ENCODE measurements at regions not wholly inside any gene's neighbourhood (a gene's known extent, or its start where the extent isn't known, plus 50 kb on each side); places are given as distances from the start of the nearest gene placed in this dataset.

DNA sequence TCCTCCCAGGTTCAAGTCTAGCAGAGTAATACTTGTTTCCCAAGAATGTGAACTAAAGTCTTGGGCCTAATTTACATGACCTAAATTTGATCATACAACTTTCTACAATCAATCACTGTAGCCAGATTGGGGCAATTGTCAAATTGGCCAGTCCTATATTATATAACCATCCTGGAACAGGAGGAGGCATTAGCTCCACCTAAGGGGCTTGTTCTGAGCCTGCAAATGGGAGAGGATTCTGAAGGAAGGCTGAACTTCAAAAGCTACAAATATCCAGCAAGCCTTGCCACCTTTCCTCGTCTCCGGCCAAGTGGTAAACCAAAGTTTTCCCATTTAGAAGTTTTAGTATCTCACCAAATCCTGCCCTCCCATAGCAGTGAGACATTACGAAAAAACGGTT, 1289.6 kb upstream of the TENM3 start:
- WGBS: 93% methylated on average over 4 of the region's 4 CpGs
- no peak for DNase-seq (ENCODE audit: extremely low spot score)
- Histone ChIP-seq H3K36me3 (no peaks in the 10 kb centered on the region), H3K27ac (replicated peaks in 1 of 4) (no peak overlapping the region), H3K27me3 (no peaks in the 10 kb centered on the region), H3K4me3 (no peak overlapping the region), H3K4me1 (no peaks in the 10 kb centered on the region), H3K9me3 (no peaks in the 10 kb centered on the region)
- TF ChIP-seq CTCF (IDR thresholded peaks at IDR 0.05) (no peak), POLR2AphosphoS5 (IDR thresholded peaks at IDR 0.05) (no peak), EP300 (IDR thresholded peaks at IDR 0.05) (no peak), POLR2A (IDR thresholded peaks at IDR 0.05; ENCODE audit: low read depth) (no peak)
- intact Hi-C loops (cut with DNase I): no loop called here

DNA sequence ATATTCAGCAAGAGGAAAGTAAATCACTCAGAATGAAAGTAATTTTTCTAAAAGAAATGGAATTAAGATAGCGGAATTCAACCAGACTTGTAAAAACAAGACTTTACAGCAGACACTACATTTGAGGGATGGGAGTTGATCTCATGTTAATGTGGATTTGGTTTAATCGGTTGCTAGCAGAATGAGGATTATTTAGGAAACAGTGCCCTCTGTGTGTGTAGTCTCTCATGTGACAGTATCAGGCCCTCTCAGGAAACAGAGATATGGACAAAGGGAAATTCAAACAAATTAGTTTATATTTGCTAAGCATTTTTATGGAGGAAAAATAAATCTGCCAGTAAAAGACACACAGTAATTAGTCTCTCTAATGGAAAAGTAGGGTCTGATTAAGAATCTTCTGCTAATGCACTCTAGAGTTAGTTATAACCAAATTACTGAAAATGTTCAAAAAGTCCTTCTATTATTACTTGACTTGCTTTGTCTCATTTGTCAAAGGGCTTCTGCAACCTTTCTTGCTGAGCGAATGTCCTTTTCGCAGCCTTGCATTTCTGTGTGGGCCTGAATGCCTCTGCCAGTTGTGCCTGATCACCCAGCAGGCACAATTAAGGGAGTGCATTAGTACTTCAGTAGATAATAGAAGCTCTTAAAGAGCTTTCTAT, 1282.3 kb upstream of the TENM3 start:
- Histone ChIP-seq H3K4me1 (no peaks in the 10 kb centered on the region), H3K4me3 (no peak overlapping the region), H3K27ac (replicated peaks in 1 of 4) (no peak overlapping the region), H3K36me3 (no peaks in the 10 kb centered on the region), H3K27me3 (no peaks in the 10 kb centered on the region), H3K9me3 (no peaks in the 10 kb centered on the region)
- intact Hi-C loops (cut with DNase I): no loop called here
- DNase-seq (ENCODE audit: extremely low spot score): no peak
- 78% methylated on average over 4 of the region's 4 CpGs for WGBS
- no peak for TF ChIP-seq POLR2AphosphoS5 (IDR thresholded peaks at IDR 0.05)

- no peaks in the 10 kb centered on the region for H3K9me3 ChIP-seq
- H3K4me1 ChIP-seq: no peaks in the 10 kb centered on the region
- no peak for TF ChIP-seq CTCF (IDR thresholded peaks at IDR 0.05)
- no peak for TF ChIP-seq EP300 (IDR thresholded peaks at IDR 0.05)
- no peak for TF ChIP-seq POLR2A (IDR thresholded peaks at IDR 0.05; ENCODE audit: low read depth)
- TF ChIP-seq POLR2AphosphoS5 (IDR thresholded peaks at IDR 0.05): no peak
- intact Hi-C loops (cut with DNase I): no loop called here
- H3K4me3 ChIP-seq: no peak overlapping the region
- no peak for DNase-seq (ENCODE audit: extremely low spot score)
- no peak overlapping the region for H3K27ac ChIP-seq (replicated peaks in 1 of 4)
- H3K36me3 ChIP-seq: no peaks in the 10 kb centered on the region
- 81% methylated on average over 3 of the region's 3 CpGs for WGBS
- no peaks in the 10 kb centered on the region for H3K27me3 ChIP-seq
These were observed 1280.9 kb upstream of the TENM3 start for GRCh38 chr4:180962268-180962667.

- Histone ChIP-seq H3K27ac (replicated peaks in 1 of 4) (no peak overlapping the region), H3K4me1 (no peaks in the 10 kb centered on the region), H3K36me3 (no peaks in the 10 kb centered on the region), H3K9me3 (no peaks in the 10 kb centered on the region), H3K27me3 (no peaks in the 10 kb centered on the region), H3K4me3 (no peak overlapping the region)
- DNase-seq (ENCODE audit: extremely low spot score): no peak
- intact Hi-C loops (cut with DNase I): no loop called here
- TF ChIP-seq POLR2AphosphoS5 (IDR thresholded peaks at IDR 0.05) (no peak), CTCF (IDR thresholded peaks at IDR 0.05) (no peak), EP300 (IDR thresholded peaks at IDR 0.05) (no peak), POLR2A (IDR thresholded peaks at IDR 0.05; ENCODE audit: low read depth) (no peak)
- WGBS: 86% methylated on average over 2 of the region's 2 CpGs
These were observed 1276.9 kb upstream of the TENM3 start for GRCh38 chr4:180966312-180966711.

DNA sequence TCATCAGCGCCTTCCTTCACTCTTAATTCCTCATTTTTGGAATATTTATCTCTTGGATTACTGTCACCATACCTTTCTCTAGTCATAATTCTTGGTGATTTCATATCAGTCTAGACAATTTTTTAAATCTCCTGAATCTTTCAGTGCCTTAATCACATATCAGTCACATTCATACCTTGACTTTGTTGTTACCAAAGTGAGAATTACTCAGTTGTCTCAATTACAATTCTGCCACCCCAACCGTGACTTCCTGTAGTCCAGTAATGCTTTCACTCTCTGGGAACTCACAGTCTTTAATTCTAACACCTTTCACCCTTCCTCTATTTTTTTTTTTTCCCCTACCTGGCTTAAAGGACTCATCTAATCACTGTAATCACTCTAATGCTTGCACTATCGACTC, 1275.3 kb upstream of the TENM3 start:
- intact Hi-C loops (cut with DNase I): no loop called here
- no peak overlapping the region for H3K27ac ChIP-seq (replicated peaks in 1 of 4)
- DNase-seq (ENCODE audit: extremely low spot score): no peak
- no peaks in the 10 kb centered on the region for H3K4me1 ChIP-seq
- no peaks in the 10 kb centered on the region for H3K27me3 ChIP-seq
- TF ChIP-seq CTCF (IDR thresholded peaks at IDR 0.05) (no peak), POLR2A (IDR thresholded peaks at IDR 0.05; ENCODE audit: low read depth) (no peak), POLR2AphosphoS5 (IDR thresholded peaks at IDR 0.05) (no peak), EP300 (IDR thresholded peaks at IDR 0.05) (no peak)
- H3K4me3 ChIP-seq: no peak overlapping the region
- H3K9me3 ChIP-seq: no peaks in the 10 kb centered on the region
- H3K36me3 ChIP-seq: no peaks in the 10 kb centered on the region
- 81% methylated on average over 3 of the region's 3 CpGs for WGBS

Measured in esophagus muscularis mucosa (tissue), 4 donors.